Stimulated activated CD4-positive, alpha-beta T cell treated with anti-CD3 and anti-CD28 coated beads, Interleukin-1b, Interleukin-23, amount 100 ng/mL, for 1 hour (primary cell): ENCODE measurements at regions not wholly inside any gene's neighbourhood (a gene's known extent, or its start where the extent isn't known, plus 50 kb on each side); places are given as distances from the start of the nearest gene placed in this dataset.
"Not testable (repeated sequence)": the region's sequence is repeated elsewhere in the genome, so short reads cannot be mapped to it uniquely, and the experiment has no call there.

ENCODE experiments used
- DNase-seq, 2 donors: peaks; one replicate each; pipeline ENCODE4 v3.0.0-alpha.2; 2020; ENCODE audit warnings: low read depth in 2 of 2

- DNase-seq, result no peak
Measured at GRCh38 chr18:34942276-34942675, 98.9 kb upstream of the MAPRE2 start.

GRCh38 chr18:34942975-34943374, 98.2 kb upstream of the MAPRE2 start:
- no peak for DNase-seq

GRCh38 chr18:34943587-34943986, 97.6 kb upstream of the MAPRE2 start:
- no peak for DNase-seq

GRCh38 chr18:34947711-34948125, 93.5 kb upstream of the MAPRE2 start:
- DNase-seq, result no peak

GRCh38 chr18:34951625-34952379, 89.4 kb upstream of the MAPRE2 start:
- no peak for DNase-seq

- DNase-seq, result no peak
Measured at GRCh38 chr18:34953212-34953611, 88.0 kb upstream of the MAPRE2 start.

GRCh38 chr18:34955494-34955893, 85.7 kb upstream of the MAPRE2 start:
- DNase-seq, result not testable (repeated sequence)

- no peak for DNase-seq
Measured at GRCh38 chr18:34956663-34957062, 84.5 kb upstream of the MAPRE2 start.

- no peak for DNase-seq
Measured at GRCh38 chr18:34957119-34957863, 83.9 kb upstream of the MAPRE2 start.

GRCh38 chr18:34957864-34958259, 83.4 kb upstream of the MAPRE2 start:
- no peak for DNase-seq

- no peak for DNase-seq
Measured at GRCh38 chr18:34959211-34959829, 81.9 kb upstream of the MAPRE2 start.

- DNase-seq, result no peak
Measured at GRCh38 chr18:34959989-34960388, 81.2 kb upstream of the MAPRE2 start.

- no peak for DNase-seq
Measured at GRCh38 chr18:34965108-34965507, 76.1 kb upstream of the MAPRE2 start.

GRCh38 chr18:34965566-34965965, 75.6 kb upstream of the MAPRE2 start:
- no peak for DNase-seq

GRCh38 chr18:34970106-34970505, 71.1 kb upstream of the MAPRE2 start:
- no peak for DNase-seq

- no peak for DNase-seq
Measured at GRCh38 chr18:34971313-34971712, 69.9 kb upstream of the MAPRE2 start.

- DNase-seq, result no peak
Measured at GRCh38 chr18:34972765-34973414, 68.3 kb upstream of the MAPRE2 start.

GRCh38 chr18:34976123-34976522, 65.1 kb upstream of the MAPRE2 start:
- DNase-seq, result no peak

GRCh38 chr18:34976534-34976898, 64.7 kb upstream of the MAPRE2 start:
- DNase-seq, result no peak

GRCh38 chr18:34976899-34977837, 64.0 kb upstream of the MAPRE2 start:
- DNase-seq, result peak; percentile 43 to 51

GRCh38 chr18:34977838-34978532, 63.2 kb upstream of the MAPRE2 start:
- DNase-seq, result peak in 1 of 2 donors; percentile 30
